SK-N-SH treated with all-trans-retinoic acid at 6 μM for 48 hours (cell line): ENCODE measurements at regions not wholly inside any gene's neighbourhood (a gene's known extent, or its start where the extent isn't known, plus 50 kb on each side); places are given as distances from the start of the nearest gene placed in this dataset.

Experiments used
- ATAC-seq: fragments of 200-7000 bp; cut with Tn5 transposase; 3 replicates; pipeline ENCODE4 v1.9.1; 2020; ENCODE audit warnings: mild to moderate bottlenecking, moderate library complexity
- ARNTL ChIP-seq: fragments of 450-650 bp; formaldehyde crosslinking; IDR thresholded peaks from 2 replicates; pipeline ENCODE4 v1.5.0; 2020; ENCODE audit warnings: low read depth, mild to moderate bottlenecking, moderate library complexity, borderline replicate concordance
- BACH2 ChIP-seq: fragments of 250-450 bp; sonication (Bioruptor Pico); IDR thresholded peaks from 2 replicates; pipeline ENCODE4 v1.9.0; 2021; ENCODE audit warnings: mild to moderate bottlenecking, borderline replicate concordance
- CREB5 ChIP-seq: fragments of 250-450 bp; sonication (Bioruptor Pico); IDR thresholded peaks from 2 replicates; pipeline ENCODE4 v1.5.1; 2020; ENCODE audit warnings: low read depth, mild to moderate bottlenecking, moderate library complexity
- ESRRG ChIP-seq: fragments of 250-450 bp; sonication (Bioruptor Pico); IDR thresholded peaks from 2 replicates; pipeline ENCODE4 v1.6.1; 2021; ENCODE audit warnings: mild to moderate bottlenecking
- GLIS3 ChIP-seq: fragments of 250-450 bp; sonication (Bioruptor Pico); IDR thresholded peaks from 2 replicates; pipeline ENCODE4 v1.5.0; 2020; ENCODE audit warnings: mild to moderate bottlenecking, moderate library complexity
- ISL1 ChIP-seq: fragments of 250-450 bp; sonication (Bioruptor Pico); IDR thresholded peaks from 2 replicates; pipeline ENCODE4 v2.1.2; 2022; ENCODE audit warnings: mild to moderate bottlenecking, moderate library complexity
- OSR1 ChIP-seq: fragments of 250-450 bp; sonication (Bioruptor Pico); IDR thresholded peaks from 2 replicates; pipeline ENCODE4 v1.8.0; 2022; ENCODE audit warnings: moderate library complexity, mild to moderate bottlenecking, inconsistent platforms
- PPARA ChIP-seq: fragments of 250-450 bp; sonication (Bioruptor Pico); IDR thresholded peaks from 2 replicates; pipeline ENCODE4 v1.5.0; 2020; ENCODE audit warnings: mild to moderate bottlenecking, borderline replicate concordance
- RARB ChIP-seq: fragments of 250-450 bp; sonication (Bioruptor Pico); IDR thresholded peaks from 2 replicates; pipeline ENCODE4 v1.8.0; 2021; ENCODE audit warnings: mild to moderate bottlenecking, moderate library complexity
- SNAI2 ChIP-seq: fragments of 250-450 bp; sonication (Bioruptor Pico); IDR thresholded peaks from 2 replicates; pipeline ENCODE4 v1.5.0; 2020; ENCODE audit warnings: mild to moderate bottlenecking, moderate library complexity
- TCF4 ChIP-seq: fragments of 250-450 bp; sonication (Bioruptor Pico); IDR thresholded peaks from 2 replicates; pipeline ENCODE4 v1.8.0; 2021; ENCODE audit warnings: mild to moderate bottlenecking, moderate library complexity, borderline replicate concordance
- TOX ChIP-seq: fragments of 250-450 bp; sonication (Bioruptor Pico); IDR thresholded peaks from 2 replicates; pipeline ENCODE4 v1.8.0; 2021; ENCODE audit warnings: mild to moderate bottlenecking, moderate library complexity, borderline replicate concordance
- TSHZ2 ChIP-seq: fragments of 250-450 bp; sonication (Bioruptor Pico); IDR thresholded peaks from 2 replicates; pipeline ENCODE4 v1.5.0; 2020; ENCODE audit warnings: mild to moderate bottlenecking, moderate library complexity
- ZC3H10 ChIP-seq: fragments of 250-450 bp; sonication (Bioruptor Pico); IDR thresholded peaks from 2 replicates; pipeline ENCODE4 v1.5.1; 2021; ENCODE audit warnings: mild to moderate bottlenecking, moderate library complexity
- ZFP3 ChIP-seq: fragments of 250-450 bp; sonication (Bioruptor Pico); IDR thresholded peaks from 2 replicates; pipeline ENCODE4 v1.5.0; 2020; ENCODE audit warnings: mild to moderate bottlenecking, moderate library complexity
- ZFP30 ChIP-seq: fragments of 450-650 bp; formaldehyde crosslinking; IDR thresholded peaks from 2 replicates; pipeline ENCODE4 v1.5.0; 2022; ENCODE audit warnings: mild to moderate bottlenecking, moderate library complexity
- ZNF565 ChIP-seq: fragments of 450-650 bp; formaldehyde crosslinking; conservative IDR thresholded peaks from 2 replicates; pipeline ENCODE4 v1.5.0; 2020; ENCODE audit warnings: low read depth, mild to moderate bottlenecking, moderate library complexity
- ZNF70 ChIP-seq: fragments of 450-650 bp; formaldehyde crosslinking; IDR thresholded peaks from 2 replicates; pipeline ENCODE4 v1.5.0; 2020; ENCODE audit warnings: mild to moderate bottlenecking, moderate library complexity
- ZNF8 ChIP-seq: fragments of 450-650 bp; formaldehyde crosslinking; IDR thresholded peaks from 2 replicates; pipeline ENCODE4 v1.5.0; 2020; ENCODE audit warnings: mild to moderate bottlenecking, moderate library complexity
- TF ChIP-seq, protein P1 (sequence below): fragments of 250-450 bp; sonication (Bioruptor Pico); IDR thresholded peaks from 2 replicates; pipeline ENCODE4 v1.5.1; 2021; ENCODE audit warnings: mild to moderate bottlenecking, moderate library complexity
- TF ChIP-seq, protein P2 (sequence below): fragments of 250-450 bp; sonication (Bioruptor Pico); IDR thresholded peaks from 2 replicates; pipeline ENCODE4 v1.8.0; 2020; ENCODE audit warnings: mild to moderate bottlenecking, moderate library complexity, borderline replicate concordance

GRCh38 chr6:2429032-2429431 is 183.6 kb upstream of the GMDS start:
- no peak for ATAC-seq
- no peak for TF ChIP-seq OSR1 (CRISPR knock-in tag)
- TF ChIP-seq ZNF70: no peak
- no peak for TF ChIP-seq ZFP3 (CRISPR knock-in tag)
- TF ChIP-seq, protein P1, sequence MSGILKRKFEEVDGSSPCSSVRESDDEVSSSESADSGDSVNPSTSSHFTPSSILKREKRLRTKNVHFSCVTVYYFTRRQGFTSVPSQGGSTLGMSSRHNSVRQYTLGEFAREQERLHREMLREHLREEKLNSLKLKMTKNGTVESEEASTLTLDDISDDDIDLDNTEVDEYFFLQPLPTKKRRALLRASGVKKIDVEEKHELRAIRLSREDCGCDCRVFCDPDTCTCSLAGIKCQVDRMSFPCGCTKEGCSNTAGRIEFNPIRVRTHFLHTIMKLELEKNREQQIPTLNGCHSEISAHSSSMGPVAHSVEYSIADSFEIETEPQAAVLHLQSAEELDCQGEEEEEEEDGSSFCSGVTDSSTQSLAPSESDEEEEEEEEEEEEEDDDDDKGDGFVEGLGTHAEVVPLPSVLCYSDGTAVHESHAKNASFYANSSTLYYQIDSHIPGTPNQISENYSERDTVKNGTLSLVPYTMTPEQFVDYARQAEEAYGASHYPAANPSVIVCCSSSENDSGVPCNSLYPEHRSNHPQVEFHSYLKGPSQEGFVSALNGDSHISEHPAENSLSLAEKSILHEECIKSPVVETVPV (CRISPR knock-in tag): no peak
- no peak for TF ChIP-seq TSHZ2 (CRISPR knock-in tag)
- TF ChIP-seq TOX (CRISPR knock-in tag): no peak
- no peak for TF ChIP-seq ZNF8 (CRISPR knock-in tag)
- TF ChIP-seq PPARA (CRISPR knock-in tag): no peak
- TF ChIP-seq SNAI2 (CRISPR knock-in tag): no peak
- no peak for TF ChIP-seq TCF4 (CRISPR knock-in tag)

DNA sequence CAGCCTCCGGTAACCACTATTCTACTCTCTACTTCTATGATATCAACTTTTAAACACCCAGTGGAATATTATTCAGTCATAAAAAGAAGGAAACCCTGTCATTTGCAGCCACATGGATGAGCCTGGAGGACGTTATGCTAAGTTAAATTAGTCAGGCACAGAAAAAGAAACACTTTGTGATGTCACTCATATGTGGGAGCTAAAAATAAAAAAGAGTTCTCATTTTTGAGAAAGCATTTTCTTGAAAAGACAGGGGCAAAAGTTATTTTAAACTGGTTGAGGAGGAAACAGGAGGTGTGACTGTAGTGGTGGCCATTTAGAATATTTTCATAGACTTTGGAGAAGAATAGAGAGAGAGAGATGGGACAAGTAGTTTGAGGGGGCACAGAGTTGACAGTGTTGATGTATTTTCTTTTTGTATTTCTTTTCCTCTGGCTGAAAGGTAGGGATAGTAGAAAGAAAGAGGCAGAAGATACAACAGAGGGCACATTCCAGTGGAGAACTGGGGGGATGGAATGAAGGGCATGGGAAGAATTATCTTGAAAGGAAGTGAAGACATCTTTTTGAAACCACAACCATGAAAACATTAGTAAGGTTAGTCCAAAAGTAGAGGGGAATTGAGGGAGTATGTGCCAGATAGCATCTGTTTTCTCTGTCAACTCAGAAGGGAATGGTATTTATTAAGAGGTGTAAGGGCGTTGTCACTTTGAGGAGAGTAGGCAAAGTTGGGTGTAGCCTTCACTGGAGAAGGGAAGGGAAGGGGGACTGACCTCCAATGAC is 181.3 kb upstream of the GMDS start:
- no peak for TF ChIP-seq TCF4 (CRISPR knock-in tag)
- TF ChIP-seq, protein P2, sequence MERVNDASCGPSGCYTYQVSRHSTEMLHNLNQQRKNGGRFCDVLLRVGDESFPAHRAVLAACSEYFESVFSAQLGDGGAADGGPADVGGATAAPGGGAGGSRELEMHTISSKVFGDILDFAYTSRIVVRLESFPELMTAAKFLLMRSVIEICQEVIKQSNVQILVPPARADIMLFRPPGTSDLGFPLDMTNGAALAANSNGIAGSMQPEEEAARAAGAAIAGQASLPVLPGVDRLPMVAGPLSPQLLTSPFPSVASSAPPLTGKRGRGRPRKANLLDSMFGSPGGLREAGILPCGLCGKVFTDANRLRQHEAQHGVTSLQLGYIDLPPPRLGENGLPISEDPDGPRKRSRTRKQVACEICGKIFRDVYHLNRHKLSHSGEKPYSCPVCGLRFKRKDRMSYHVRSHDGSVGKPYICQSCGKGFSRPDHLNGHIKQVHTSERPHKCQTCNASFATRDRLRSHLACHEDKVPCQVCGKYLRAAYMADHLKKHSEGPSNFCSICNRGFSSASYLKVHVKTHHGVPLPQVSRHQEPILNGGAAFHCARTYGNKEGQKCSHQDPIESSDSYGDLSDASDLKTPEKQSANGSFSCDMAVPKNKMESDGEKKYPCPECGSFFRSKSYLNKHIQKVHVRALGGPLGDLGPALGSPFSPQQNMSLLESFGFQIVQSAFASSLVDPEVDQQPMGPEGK (CRISPR knock-in tag): no peak
- no peak for TF ChIP-seq SNAI2 (CRISPR knock-in tag)
- no peak for TF ChIP-seq ZNF565
- no peak for TF ChIP-seq ESRRG (CRISPR knock-in tag)
- TF ChIP-seq ZNF70: no peak
- TF ChIP-seq TSHZ2 (CRISPR knock-in tag): no peak
- TF ChIP-seq, protein P1 (CRISPR knock-in tag): no peak
- no peak for TF ChIP-seq GLIS3 (CRISPR knock-in tag)
- no peak for TF ChIP-seq TOX (CRISPR knock-in tag)
- TF ChIP-seq ISL1 (CRISPR knock-in tag): no peak
- TF ChIP-seq RARB (CRISPR knock-in tag): no peak
- TF ChIP-seq ZFP30 (CRISPR knock-in tag): no peak
- TF ChIP-seq PPARA (CRISPR knock-in tag): no peak
- no peak for TF ChIP-seq ARNTL (CRISPR knock-in tag)
- TF ChIP-seq OSR1 (CRISPR knock-in tag): no peak
- no peak for TF ChIP-seq BACH2
- no peak for TF ChIP-seq CREB5 (CRISPR knock-in tag)
- no peak for TF ChIP-seq ZNF8 (CRISPR knock-in tag)
- no peak for TF ChIP-seq ZC3H10

More for the DNA sequence above, 181.3 kb upstream of the GMDS start:
- no peak for ATAC-seq
